ENCODE measurements at regions not wholly inside any gene's neighbourhood (a gene's known extent, or its start where the extent isn't known, plus 50 kb on each side); places are given as distances from the start of the nearest gene placed in this dataset.

DNA sequence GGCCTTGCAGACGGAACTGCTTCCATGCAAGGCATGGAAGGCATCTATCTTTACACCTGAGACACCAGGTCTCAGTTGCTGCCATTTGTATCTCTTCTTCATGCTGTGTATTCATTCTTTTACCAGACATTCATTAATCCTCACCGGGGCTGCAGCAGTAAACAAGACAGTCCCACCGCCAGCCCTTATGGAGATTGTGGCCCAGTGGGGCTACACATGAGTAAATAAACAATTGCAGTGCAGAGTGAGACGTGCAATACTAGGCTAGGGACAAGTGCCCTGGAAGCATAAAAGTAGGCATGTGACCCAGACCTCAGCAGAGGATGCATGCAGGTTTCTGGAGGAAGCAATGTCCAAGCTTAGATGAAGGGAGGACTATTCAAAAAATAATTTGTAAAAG is 497.6 kb upstream of the KLHL29 start:
- TF ChIP-seq, protein P1, sequence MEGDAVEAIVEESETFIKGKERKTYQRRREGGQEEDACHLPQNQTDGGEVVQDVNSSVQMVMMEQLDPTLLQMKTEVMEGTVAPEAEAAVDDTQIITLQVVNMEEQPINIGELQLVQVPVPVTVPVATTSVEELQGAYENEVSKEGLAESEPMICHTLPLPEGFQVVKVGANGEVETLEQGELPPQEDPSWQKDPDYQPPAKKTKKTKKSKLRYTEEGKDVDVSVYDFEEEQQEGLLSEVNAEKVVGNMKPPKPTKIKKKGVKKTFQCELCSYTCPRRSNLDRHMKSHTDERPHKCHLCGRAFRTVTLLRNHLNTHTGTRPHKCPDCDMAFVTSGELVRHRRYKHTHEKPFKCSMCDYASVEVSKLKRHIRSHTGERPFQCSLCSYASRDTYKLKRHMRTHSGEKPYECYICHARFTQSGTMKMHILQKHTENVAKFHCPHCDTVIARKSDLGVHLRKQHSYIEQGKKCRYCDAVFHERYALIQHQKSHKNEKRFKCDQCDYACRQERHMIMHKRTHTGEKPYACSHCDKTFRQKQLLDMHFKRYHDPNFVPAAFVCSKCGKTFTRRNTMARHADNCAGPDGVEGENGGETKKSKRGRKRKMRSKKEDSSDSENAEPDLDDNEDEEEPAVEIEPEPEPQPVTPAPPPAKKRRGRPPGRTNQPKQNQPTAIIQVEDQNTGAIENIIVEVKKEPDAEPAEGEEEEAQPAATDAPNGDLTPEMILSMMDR (IDR thresholded peaks at IDR 0.05): no peak
- TF ChIP-seq NR1H2 (CRISPR knock-in tag; IDR thresholded peaks at IDR 0.05): no peak
- TF ChIP-seq NR2C2 (CRISPR knock-in tag; IDR thresholded peaks at IDR 0.05): no peak
- TF ChIP-seq ZBTB43 (CRISPR knock-in tag; IDR thresholded peaks at IDR 0.05): no peak
- TF ChIP-seq ELF4 (CRISPR knock-in tag; IDR thresholded peaks at IDR 0.05; ENCODE audit: low read depth): no peak
- TF ChIP-seq MAX (CRISPR knock-in tag; IDR thresholded peaks at IDR 0.05): no peak
- no peak for TF ChIP-seq ESRRA (CRISPR knock-in tag; IDR thresholded peaks at IDR 0.05; ENCODE audit: borderline replicate concordance)

All from WTC11 (cell line).